Chondrocyte (in vitro differentiated cells): ENCODE measurements at regions not wholly inside any gene's neighbourhood (a gene's known extent, or its start where the extent isn't known, plus 50 kb on each side); places are given as distances from the start of the nearest gene placed in this dataset.

Experiments used
- DNase-seq: peaks from one replicate; pipeline ENCODE4 v3.0.0; 2021; ENCODE audit warnings: mixed read lengths, low spot score
- H3K27ac Mint-ChIP-seq: one replicate; pipeline ENCODE4 v1.8.0; 2021; ENCODE audit warnings: mild to moderate bottlenecking, moderate library complexity, mixed read lengths; ENCODE audit not compliant: unreplicated experiment
- H3K27me3 Mint-ChIP-seq: 2 replicates; pipeline ENCODE4 v1.8.0; 2021; ENCODE audit warnings: low read depth, mixed read lengths
- H3K36me3 Mint-ChIP-seq: 2 replicates; pipeline ENCODE4 v1.8.0; 2021; ENCODE audit warnings: low read depth, mixed read lengths
- H3K4me1 Mint-ChIP-seq: 2 replicates; pipeline ENCODE4 v1.8.0; 2021; ENCODE audit warnings: low read depth, mild to moderate bottlenecking, mixed read lengths
- H3K4me3 Mint-ChIP-seq: one replicate; pipeline ENCODE4 v1.8.0; 2021; ENCODE audit warnings: mild to moderate bottlenecking, moderate library complexity, mixed read lengths; ENCODE audit not compliant: unreplicated experiment
- H3K9me3 Mint-ChIP-seq: 2 replicates; pipeline ENCODE4 v1.8.0; 2021; ENCODE audit warnings: low read depth, mixed read lengths
- TF ChIP-seq, protein P1 (sequence below): fragments of 200-600 bp; sonication (generic); IDR thresholded peaks from 2 replicates; pipeline ENCODE4 v1.5.0; 2021; ENCODE audit warnings: antibody characterized with exemption, mild to moderate bottlenecking, moderate library complexity

DNA sequence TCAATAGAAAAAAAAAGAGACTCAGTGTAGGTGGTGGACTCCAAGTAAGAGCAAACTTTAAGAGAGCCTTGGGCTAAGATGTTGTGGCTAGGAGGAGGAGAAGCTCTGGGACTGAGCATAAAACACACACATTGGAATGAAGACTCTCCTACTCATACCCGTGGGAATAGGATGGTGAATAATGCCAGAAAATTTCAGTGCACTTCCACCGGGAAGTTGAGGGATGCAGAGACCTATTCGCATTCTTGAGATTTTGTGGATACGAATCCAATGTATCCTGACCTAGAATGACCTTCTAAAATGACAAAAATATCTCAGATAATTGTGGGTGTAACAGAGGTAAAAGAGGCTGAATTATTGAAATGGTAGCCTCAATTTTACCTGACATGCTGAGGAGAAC, 388.7 kb upstream of the SGO1 start:
- H3K27ac Mint-ChIP-seq: peak overlapping the region; percentile 13
- no peaks in the 10 kb centered on the region for H3K36me3 Mint-ChIP-seq
- no peaks in the 10 kb centered on the region for H3K27me3 Mint-ChIP-seq
- TF ChIP-seq, protein P1, sequence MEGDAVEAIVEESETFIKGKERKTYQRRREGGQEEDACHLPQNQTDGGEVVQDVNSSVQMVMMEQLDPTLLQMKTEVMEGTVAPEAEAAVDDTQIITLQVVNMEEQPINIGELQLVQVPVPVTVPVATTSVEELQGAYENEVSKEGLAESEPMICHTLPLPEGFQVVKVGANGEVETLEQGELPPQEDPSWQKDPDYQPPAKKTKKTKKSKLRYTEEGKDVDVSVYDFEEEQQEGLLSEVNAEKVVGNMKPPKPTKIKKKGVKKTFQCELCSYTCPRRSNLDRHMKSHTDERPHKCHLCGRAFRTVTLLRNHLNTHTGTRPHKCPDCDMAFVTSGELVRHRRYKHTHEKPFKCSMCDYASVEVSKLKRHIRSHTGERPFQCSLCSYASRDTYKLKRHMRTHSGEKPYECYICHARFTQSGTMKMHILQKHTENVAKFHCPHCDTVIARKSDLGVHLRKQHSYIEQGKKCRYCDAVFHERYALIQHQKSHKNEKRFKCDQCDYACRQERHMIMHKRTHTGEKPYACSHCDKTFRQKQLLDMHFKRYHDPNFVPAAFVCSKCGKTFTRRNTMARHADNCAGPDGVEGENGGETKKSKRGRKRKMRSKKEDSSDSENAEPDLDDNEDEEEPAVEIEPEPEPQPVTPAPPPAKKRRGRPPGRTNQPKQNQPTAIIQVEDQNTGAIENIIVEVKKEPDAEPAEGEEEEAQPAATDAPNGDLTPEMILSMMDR: no peak
- H3K4me3 Mint-ChIP-seq: no peak overlapping the region
- H3K9me3 Mint-ChIP-seq: no peaks in the 10 kb centered on the region
- no peak for DNase-seq
- peaks cover 25% of the 10 kb centered on the region for H3K4me1 Mint-ChIP-seq

DNA sequence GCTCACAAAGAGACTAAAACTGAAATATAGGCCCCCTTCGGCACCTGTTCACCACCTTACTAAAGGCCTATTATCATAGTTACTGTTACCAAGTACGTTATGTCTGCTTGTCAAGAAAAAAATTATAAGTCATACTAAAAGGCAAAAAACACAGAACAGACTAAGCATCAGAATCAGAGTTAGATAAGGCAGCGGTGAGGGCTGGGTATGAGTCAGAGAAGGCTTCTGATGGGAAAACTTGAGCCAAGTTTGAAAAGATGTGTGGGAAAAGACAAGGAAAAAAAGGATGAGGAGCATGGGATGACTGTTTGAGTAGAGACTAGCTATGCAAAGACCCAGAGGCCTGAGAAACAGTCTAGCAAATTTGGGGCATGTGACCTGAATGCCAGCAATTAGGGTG, 387.2 kb upstream of the SGO1 start:
- Mint-ChIP-seq H3K36me3 (no peaks in the 10 kb centered on the region), H3K9me3 (no peaks in the 10 kb centered on the region), H3K27ac (no peak overlapping the region), H3K4me3 (no peak overlapping the region), H3K27me3 (no peaks in the 10 kb centered on the region), H3K4me1 (peaks cover 25% of the 10 kb centered on the region)
- DNase-seq: no peak
- TF ChIP-seq, protein P1: no peak

DNA sequence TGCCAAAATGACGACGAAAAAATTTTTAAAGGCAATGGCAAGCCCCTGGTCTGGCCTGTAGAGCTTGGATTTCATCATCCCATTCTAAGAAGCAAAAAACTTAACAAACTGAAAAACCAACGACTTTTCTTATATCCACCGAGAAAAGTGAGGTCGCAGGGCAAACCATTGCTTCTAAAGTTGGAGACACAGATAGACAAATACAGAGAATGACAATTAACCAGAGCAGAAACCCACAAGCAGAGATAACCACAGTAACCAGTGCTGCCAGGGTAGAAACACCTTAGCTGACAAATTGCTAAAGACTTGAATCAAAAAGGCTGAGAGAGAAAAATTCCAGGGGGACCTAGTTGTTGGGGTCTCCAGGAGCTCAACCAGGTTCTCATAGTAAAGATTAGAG, 386.5 kb upstream of the SGO1 start:
- Mint-ChIP-seq H3K27ac (no peak overlapping the region), H3K9me3 (no peaks in the 10 kb centered on the region), H3K36me3 (no peaks in the 10 kb centered on the region), H3K27me3 (no peaks in the 10 kb centered on the region), H3K4me1 (peaks cover 25% of the 10 kb centered on the region), H3K4me3 (no peak overlapping the region)
- DNase-seq: no peak
- TF ChIP-seq, protein P1: no peak

DNA sequence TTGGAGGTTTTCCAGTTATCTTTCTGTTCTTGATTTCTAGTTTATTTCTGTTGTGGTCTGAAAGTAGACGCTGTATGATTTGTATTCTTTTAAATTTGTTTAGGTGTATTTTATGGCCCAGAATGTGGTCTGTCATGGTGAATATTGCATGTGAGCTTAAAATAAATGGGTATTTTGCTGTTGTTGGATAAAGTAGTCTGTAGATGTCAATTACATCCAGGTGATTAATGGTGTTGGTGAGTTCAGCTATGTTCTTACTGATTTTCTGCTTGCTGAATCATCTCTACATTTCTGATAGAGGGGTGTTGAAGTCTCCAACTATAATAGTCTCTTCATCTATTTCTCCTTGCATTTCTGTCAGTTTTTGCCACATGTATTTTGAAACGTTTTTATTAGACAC, 383.3 kb upstream of the SGO1 start:
- no peak for DNase-seq
- Mint-ChIP-seq H3K4me1 (peaks cover 9% of the 10 kb centered on the region), H3K4me3 (no peak overlapping the region), H3K36me3 (no peaks in the 10 kb centered on the region), H3K9me3 (no peaks in the 10 kb centered on the region), H3K27me3 (no peaks in the 10 kb centered on the region), H3K27ac (no peak overlapping the region)
- TF ChIP-seq, protein P1: no peak

DNA sequence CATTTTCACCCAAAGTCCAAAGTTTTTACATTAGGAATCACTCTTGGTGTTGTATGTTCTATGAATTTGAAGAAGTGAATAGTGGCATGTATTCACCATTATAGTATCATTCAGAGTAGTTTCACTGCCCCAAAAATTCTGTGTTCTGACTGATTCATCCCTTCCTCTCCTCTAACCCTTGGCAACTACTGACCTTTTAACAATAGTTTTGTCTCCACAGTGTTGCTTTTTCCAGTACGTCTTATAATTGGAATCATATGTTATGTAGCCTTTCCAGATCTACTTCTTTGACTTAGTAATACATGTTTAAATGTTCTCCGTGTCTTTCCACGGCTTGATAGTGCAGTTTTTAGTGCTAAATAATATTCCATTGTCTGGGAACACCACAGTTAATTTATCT, 379.0 kb upstream of the SGO1 start:
- no peak for DNase-seq
- TF ChIP-seq, protein P1: no peak
- no peaks in the 10 kb centered on the region for H3K9me3 Mint-ChIP-seq
- no peaks in the 10 kb centered on the region for H3K27me3 Mint-ChIP-seq
- H3K4me1 Mint-ChIP-seq: no peaks in the 10 kb centered on the region
- H3K27ac Mint-ChIP-seq: no peak overlapping the region
- no peak overlapping the region for H3K4me3 Mint-ChIP-seq
- no peaks in the 10 kb centered on the region for H3K36me3 Mint-ChIP-seq
